NCI-H1417 treated with DMSO at 0.1 percent for 48 hours (cell line): ENCODE measurements at regions not wholly inside any gene's neighbourhood (a gene's known extent, or its start where the extent isn't known, plus 50 kb on each side); places are given as distances from the start of the nearest gene placed in this dataset.

ENCODE experiments used
- DNase-seq: peaks from one replicate; lab custom pipeline; 2025; lab: John Stamatoyannopoulos, UW

DNA sequence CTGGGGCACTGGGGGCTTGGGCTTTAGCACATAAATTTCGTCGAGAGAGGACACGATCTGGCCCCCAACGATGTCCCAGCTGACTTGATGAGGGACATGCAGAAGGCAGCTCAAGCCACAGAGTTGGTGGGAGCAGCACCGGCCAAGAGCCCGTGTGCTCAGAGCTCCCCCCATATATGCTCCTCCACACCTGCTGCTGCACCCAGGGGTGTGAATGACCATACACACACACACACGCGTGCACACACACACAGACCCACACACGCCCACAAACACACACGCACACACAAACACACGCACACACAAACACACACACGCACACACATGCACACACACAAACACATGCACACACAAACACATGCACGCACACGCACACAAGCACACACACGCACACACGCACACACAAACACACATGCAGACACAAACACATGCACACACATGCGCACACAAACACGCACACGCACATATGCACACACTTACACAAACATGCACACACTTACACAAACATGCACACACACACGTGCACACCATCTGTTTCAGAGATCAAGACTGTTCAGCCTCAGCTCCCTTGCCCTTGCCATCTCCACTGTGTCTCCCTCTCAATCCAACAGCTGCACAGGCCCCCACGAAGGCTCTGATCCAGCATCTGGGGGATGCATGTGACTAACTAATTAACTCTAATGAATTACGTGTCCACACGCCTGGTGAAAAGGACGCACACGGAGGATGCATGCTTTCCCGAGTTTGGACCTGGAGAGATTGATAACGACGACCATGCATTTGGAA, 85.6 kb upstream of the TNRC6C start:
- DNase-seq, result no peak

GRCh38 chr17:77873500-77874302, 84.8 kb upstream of the TNRC6C start:
- no peak for DNase-seq

DNA sequence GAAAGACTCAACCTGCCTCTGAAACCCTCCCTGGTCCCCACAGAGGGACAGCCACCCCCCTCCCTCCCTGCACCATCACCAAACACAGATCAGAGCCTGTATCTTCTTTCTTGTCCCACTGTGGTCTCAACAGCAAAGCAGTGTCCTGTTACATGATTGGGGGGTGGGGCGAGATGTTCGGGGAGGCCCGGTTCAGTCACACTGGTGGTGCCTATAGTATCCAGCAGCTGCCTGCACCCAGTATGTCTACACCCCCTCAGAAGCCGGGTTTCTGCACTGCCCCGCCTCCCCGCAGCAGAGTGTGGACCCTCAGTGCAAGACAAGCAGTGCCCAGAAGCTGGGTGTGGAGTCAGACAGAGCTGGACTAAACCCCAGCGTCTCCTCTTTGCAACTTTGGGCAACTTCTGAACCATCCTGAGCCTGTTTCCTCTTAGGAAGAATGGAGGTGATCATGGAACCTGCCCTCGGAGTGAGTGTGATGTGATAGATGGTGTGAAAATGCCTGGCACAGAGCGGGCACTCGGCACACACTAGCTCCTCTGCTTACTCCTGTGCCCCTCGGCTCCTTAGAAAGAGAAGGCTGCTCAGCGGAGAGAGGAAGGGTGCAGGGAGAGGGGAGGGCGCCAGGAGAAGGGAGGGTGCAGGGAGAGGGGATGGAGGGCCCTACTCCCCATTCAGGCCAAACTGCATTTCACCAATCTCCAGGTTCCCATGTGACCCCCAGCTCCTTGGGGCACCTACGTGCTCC, 84.0 kb upstream of the TNRC6C start:
- DNase-seq, result no peak

GRCh38 chr17:77875051-77875780, 83.3 kb upstream of the TNRC6C start:
- no peak for DNase-seq

GRCh38 chr17:77875881-77876509, 82.5 kb upstream of the TNRC6C start:
- DNase-seq, result no peak

GRCh38 chr17:77877036-77877435, 81.5 kb upstream of the TNRC6C start:
- DNase-seq, result no peak

- no peak for DNase-seq
Observed at GRCh38 chr17:77877646-77878355, 80.7 kb upstream of the TNRC6C start.

- DNase-seq, result no peak
Observed at GRCh38 chr17:77879226-77879895, 79.1 kb upstream of the TNRC6C start.

GRCh38 chr17:77879896-77880280, 78.6 kb upstream of the TNRC6C start:
- no peak for DNase-seq

DNA sequence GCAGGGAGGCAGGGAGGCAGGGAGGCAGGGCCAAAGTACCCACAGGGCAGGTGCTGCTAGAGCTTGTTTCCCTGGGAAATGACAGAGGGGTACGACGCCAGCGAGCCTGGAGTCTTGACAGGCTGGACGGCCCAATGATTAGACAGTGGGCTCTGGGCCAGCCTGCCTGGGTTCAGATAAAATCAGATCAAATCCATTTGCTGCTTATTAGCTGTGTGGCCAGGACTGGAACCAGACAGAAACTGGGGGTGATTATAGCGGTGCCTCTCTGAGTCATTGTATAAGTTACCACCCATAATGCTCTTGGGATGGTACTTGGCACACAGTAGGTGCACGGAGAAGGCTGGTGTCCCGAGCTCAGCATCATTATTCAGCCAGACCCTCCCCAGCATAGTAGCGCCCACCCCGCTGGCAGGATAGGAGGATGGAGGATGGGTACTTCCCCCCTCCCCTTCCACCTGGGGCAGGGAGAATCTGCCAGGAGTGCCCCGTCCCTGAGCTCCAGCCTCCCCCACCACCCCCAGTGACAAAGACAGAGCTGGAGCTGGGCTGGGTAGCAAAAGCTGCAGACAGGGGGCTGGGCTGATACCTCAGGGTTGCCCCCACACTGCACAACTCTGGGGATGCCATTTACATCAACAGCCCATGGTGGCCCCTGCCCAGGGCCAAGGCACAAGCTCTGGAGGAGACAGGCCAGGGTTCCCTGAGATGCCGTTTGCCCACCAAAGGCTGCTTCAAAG, 77.6 kb upstream of the TNRC6C start:
- no peak for DNase-seq

DNA sequence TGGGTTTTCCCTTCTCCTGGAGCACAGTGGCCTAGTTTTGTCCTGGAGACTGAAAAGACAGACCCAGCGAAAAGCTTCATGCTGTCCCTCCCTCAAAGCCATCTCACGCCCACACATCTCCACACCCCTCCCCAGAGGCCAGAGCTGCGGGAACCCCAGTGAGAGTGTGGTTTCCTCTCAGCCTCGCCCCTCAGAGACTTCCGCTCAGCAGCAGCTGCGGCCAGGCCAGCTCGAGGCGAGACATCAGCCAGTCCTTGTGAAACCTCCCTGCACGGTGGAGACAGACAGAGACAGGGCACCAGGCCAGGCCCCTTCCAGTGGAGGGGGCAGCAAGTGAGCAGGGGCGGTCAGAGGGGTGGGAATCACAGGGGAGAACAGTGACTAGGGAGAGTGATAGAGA, 77.0 kb upstream of the TNRC6C start:
- no peak for DNase-seq

DNA sequence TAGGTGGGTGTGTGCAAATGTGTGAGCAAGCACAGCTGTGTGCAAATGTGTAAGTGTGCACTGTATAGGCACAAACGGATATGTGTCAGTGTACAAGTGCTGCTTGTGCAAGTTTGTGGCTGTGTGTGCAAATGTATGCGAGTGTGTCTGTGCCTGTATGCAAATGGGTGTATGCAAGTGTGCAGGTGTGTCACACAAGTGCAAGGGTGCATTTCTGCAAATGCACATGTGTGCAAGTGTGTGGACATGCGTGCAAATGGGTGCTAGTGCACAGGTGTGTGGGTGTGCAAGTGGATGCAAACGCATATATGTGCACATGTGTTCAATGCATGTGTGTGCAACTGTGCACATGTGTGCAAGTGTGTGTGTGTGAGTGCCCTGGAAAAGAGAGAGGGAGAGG, 76.5 kb upstream of the TNRC6C start:
- no peak for DNase-seq

- DNase-seq, result no peak
Observed at GRCh38 chr17:77882481-77883212, 75.9 kb upstream of the TNRC6C start.

GRCh38 chr17:77883213-77883650, 75.3 kb upstream of the TNRC6C start:
- DNase-seq, result no peak

DNA sequence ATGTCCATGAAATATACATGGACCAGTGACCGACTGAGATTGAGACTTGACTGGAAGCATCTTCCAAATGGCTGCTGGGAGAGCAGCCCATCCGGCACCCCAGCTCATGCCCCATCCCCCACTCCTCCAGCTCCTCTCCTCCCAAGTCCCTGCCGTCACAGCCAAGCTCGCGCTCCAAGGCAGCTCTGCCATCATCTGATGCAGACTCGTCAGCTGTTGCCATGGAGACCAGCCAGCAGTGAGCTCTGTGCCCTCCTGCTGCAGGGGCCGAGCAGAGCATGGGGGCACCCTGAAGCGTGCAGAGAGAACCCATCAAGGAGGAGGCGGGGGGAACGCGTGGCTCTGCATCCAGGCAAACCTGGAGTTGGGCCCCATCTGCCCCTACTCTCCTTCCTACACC, 74.5 kb upstream of the TNRC6C start:
- DNase-seq, result peak; percentile 65

GRCh38 chr17:77884967-77885641, 73.4 kb upstream of the TNRC6C start:
- DNase-seq, result no peak

DNA sequence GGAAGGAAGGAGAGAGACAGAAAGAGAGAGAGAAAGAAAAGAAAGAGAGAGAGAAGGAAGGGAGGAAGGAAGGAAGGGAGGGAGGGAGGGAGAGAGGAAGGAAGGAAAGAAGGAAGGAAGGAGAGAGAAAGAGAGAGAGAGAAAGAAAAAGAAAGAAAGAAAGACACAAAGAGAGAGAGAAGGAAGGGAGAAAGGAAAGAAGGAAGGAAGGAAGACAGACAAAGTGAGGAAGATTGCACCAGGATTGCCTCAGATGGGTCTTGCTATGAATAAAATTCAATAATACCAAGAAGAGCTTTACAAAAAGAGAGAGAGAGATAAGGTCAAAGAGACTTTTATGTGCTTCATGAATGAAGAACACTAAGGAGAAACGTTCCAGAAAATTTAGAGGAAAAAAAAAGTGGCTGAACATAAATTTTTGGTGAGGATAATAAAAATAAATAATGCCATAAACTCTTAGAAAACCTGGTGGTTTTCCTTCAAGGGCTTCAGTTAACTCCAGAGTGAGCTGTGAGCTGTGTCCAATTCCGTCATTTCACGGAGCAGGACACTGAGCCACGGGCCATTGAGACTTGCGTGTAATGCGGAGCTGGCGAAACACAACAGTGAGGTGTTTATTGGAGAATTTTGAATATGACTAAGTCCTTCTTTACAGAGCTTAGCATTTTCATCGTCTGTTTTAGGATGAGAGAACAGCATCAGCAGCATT, 72.7 kb upstream of the TNRC6C start:
- DNase-seq, result no peak

- no peak for DNase-seq
Observed at GRCh38 chr17:77886387-77886728, 72.1 kb upstream of the TNRC6C start.
